ENCODE measurements at regions not wholly inside any gene's neighbourhood (a gene's known extent, or its start where the extent isn't known, plus 50 kb on each side); places are given as distances from the start of the nearest gene placed in this dataset.

DNA sequence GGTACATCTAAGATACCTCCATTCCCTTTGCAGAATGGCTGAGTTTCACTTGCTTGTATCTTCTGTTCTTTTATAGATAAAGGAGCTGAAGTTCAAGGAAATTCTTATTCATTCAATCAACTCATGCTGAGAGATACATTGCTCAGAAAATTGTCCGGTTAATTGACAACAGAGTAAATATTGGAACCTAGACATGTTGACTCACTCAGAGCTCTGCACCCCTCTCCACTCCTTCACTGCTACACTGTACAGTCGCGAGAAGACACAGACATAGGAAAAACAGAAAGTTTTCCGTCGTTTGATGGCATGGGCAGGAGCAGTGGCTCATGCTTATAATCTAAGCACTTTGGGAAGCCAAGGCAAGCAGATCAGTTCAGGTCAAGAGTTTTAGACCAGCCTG is 690.5 kb upstream of the SOX9 start:
- TF ChIP-seq, protein P1, sequence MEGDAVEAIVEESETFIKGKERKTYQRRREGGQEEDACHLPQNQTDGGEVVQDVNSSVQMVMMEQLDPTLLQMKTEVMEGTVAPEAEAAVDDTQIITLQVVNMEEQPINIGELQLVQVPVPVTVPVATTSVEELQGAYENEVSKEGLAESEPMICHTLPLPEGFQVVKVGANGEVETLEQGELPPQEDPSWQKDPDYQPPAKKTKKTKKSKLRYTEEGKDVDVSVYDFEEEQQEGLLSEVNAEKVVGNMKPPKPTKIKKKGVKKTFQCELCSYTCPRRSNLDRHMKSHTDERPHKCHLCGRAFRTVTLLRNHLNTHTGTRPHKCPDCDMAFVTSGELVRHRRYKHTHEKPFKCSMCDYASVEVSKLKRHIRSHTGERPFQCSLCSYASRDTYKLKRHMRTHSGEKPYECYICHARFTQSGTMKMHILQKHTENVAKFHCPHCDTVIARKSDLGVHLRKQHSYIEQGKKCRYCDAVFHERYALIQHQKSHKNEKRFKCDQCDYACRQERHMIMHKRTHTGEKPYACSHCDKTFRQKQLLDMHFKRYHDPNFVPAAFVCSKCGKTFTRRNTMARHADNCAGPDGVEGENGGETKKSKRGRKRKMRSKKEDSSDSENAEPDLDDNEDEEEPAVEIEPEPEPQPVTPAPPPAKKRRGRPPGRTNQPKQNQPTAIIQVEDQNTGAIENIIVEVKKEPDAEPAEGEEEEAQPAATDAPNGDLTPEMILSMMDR (IDR thresholded peaks at IDR 0.05; ENCODE audit: unreplicated experiment) = no peak
- no TSS peak for BruUV-seq (replicated peaks)
- H3K36me3 Mint-ChIP-seq (ENCODE audit: insufficient read depth, unreplicated experiment) = no peaks in the 10 kb centered on the region
- ChIA-PET CTCF (interaction anchor here (0.7 kb wide), 1 partner anchor 689 kb away, joined by 3 read pairs; no protein-coding TSS in a partner anchor), POLR2A (interaction anchor here (0.9 to 1.5 kb wide), 2 partner anchors 18 to 36 kb away, joined by 3 to 4 read pairs; no protein-coding TSS in a partner anchor)
- peaks cover 15% of the 10 kb centered on the region for H3K4me1 Mint-ChIP-seq (ENCODE audit: insufficient read depth, unreplicated experiment)
- no peaks in the 10 kb centered on the region for H3K9me3 Mint-ChIP-seq (ENCODE audit: unreplicated experiment)
- H3K4me3 Mint-ChIP-seq (ENCODE audit: unreplicated experiment) = no peak overlapping the region
- H3K27ac Mint-ChIP-seq (ENCODE audit: low read depth, unreplicated experiment) = no peak overlapping the region
- no peaks in the 10 kb centered on the region for H3K27me3 Mint-ChIP-seq (ENCODE audit: insufficient read depth, unreplicated experiment)
- DNase-seq (ENCODE audit: unreplicated experiment) = no peak
- intact Hi-C loops (cut with micrococcal nuclease) = no loop called here

GRCh38 chr17:71431146-71431545 is 689.7 kb upstream of the SOX9 start:
- intact Hi-C loops (cut with micrococcal nuclease) = no loop called here
- BruUV-seq (replicated peaks) = no TSS peak
- Mint-ChIP-seq H3K9me3 (ENCODE audit: unreplicated experiment) (no peaks in the 10 kb centered on the region), H3K27me3 (ENCODE audit: insufficient read depth, unreplicated experiment) (no peaks in the 10 kb centered on the region), H3K27ac (ENCODE audit: low read depth, unreplicated experiment) (peak overlapping the region; percentile 83), H3K4me3 (ENCODE audit: unreplicated experiment) (no peak overlapping the region), H3K4me1 (ENCODE audit: insufficient read depth, unreplicated experiment) (peaks cover 15% of the 10 kb centered on the region), H3K36me3 (ENCODE audit: insufficient read depth, unreplicated experiment) (no peaks in the 10 kb centered on the region)
- TF ChIP-seq, protein P1 (IDR thresholded peaks at IDR 0.05; ENCODE audit: unreplicated experiment) = no peak
- DNase-seq (ENCODE audit: unreplicated experiment) = no peak
- POLR2A ChIA-PET = interaction anchor here (1.5 kb wide), 1 partner anchor 18 kb away, joined by 3 read pairs; no protein-coding TSS in a partner anchor
- CTCF ChIA-PET = interaction anchor here (0.7 kb wide), 2 partner anchors 29 to 688 kb away, joined by 3 read pairs; no protein-coding TSS in a partner anchor

DNA sequence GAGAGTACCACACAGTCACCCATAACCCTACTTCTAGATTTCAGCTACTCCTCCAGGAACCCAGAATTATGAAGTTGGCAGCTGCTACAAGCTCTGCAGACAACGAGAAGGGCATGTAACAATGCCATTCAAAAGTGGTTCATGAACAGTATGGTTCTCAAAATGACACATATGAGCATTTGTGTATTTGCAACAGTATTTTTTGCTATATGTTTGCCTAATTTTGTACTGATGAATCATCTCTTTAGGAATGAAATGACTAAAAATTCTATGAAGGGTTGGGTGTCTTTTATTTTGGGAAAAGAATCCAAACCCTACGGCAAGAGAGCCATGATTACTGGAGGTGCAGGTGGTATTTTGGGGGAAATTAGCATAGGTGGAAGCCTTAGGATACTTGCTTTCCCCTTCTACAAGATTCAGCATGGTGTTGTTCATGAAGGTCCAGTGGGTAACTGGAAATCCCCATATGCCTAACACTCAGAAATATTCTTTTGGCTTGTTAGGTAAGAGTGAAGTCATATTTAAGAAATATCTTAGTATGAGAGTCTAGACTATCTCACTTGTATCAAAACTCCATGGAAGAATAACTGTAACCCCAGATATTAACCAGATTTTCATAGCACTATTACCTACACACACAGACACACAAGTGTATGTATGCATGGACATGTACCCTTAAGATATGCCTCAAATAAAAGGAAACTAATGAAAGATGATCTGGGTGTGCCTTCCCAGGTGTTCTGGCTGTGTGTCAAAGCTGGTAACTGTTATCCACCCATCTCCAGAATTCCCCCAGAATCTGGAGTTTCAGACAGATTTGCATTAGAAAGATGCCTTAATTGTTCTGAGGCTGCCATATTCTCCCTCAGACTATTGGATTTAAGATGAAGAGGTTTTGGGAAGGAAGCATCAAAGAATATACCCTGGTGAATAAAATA is 688.2 kb upstream of the SOX9 start:
- no peaks in the 10 kb centered on the region for H3K9me3 Mint-ChIP-seq (ENCODE audit: unreplicated experiment)
- H3K4me3 Mint-ChIP-seq (ENCODE audit: unreplicated experiment) = no peak overlapping the region
- intact Hi-C loops (cut with micrococcal nuclease) = no loop called here
- peak overlapping the region; percentile 83 for H3K27ac Mint-ChIP-seq (ENCODE audit: low read depth, unreplicated experiment)
- H3K4me1 Mint-ChIP-seq (ENCODE audit: insufficient read depth, unreplicated experiment) = peaks cover 24% of the 10 kb centered on the region
- CTCF ChIA-PET = interaction anchor here (0.6 to 1.1 kb wide), 2 partner anchors 22 to 544 kb away, joined by 3 read pairs; no protein-coding TSS in a partner anchor
- TF ChIP-seq, protein P1 (IDR thresholded peaks at IDR 0.05; ENCODE audit: unreplicated experiment) = no peak
- no TSS peak for BruUV-seq (replicated peaks)
- H3K27me3 Mint-ChIP-seq (ENCODE audit: insufficient read depth, unreplicated experiment) = no peaks in the 10 kb centered on the region
- H3K36me3 Mint-ChIP-seq (ENCODE audit: insufficient read depth, unreplicated experiment) = no peaks in the 10 kb centered on the region
- POLR2A ChIA-PET = interaction anchor here (0.7 to 0.9 kb wide), 4 partner anchors 8 to 20 kb away, joined by 3 read pairs; no protein-coding TSS in a partner anchor
- DNase-seq (ENCODE audit: unreplicated experiment) = peak; percentile 33

DNA sequence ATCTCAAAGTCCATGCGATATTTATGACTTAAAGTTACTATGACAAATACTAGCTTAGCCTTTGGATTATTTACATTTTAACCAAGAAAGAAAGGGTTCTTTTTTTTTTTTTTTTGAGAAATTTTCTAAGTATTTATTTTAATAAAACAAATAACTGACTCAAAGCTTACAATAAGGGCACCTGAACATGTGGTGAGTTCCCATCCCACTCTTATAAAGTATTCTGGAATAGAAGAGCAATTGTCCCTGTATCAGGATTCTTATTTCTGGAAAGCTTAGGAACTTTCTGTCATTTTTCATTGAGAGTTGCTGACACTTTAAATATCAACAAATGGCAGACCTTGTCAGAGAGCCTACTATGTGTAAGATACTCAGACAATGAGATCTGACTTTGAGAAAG is 686.1 kb upstream of the SOX9 start:
- H3K27me3 Mint-ChIP-seq (ENCODE audit: insufficient read depth, unreplicated experiment) = no peaks in the 10 kb centered on the region
- intact Hi-C loops (cut with micrococcal nuclease) = no loop called here
- H3K9me3 Mint-ChIP-seq (ENCODE audit: unreplicated experiment) = no peaks in the 10 kb centered on the region
- H3K4me3 Mint-ChIP-seq (ENCODE audit: unreplicated experiment) = no peak overlapping the region
- DNase-seq (ENCODE audit: unreplicated experiment) = no peak
- BruUV-seq (replicated peaks) = no TSS peak
- no peak overlapping the region for H3K27ac Mint-ChIP-seq (ENCODE audit: low read depth, unreplicated experiment)
- H3K36me3 Mint-ChIP-seq (ENCODE audit: insufficient read depth, unreplicated experiment) = no peaks in the 10 kb centered on the region
- POLR2A ChIA-PET = interaction anchor here (1.3 to 1.5 kb wide), 2 partner anchors 11 to 32 kb away, joined by 3 to 5 read pairs; no protein-coding TSS in a partner anchor
- TF ChIP-seq, protein P1 (IDR thresholded peaks at IDR 0.05; ENCODE audit: unreplicated experiment) = no peak
- CTCF ChIA-PET = interaction anchor here (0.6 kb wide), 1 partner anchor 157 kb away, joined by 3 read pairs; no protein-coding TSS in a partner anchor
- peaks cover 41% of the 10 kb centered on the region for H3K4me1 Mint-ChIP-seq (ENCODE audit: insufficient read depth, unreplicated experiment)

All from MCF 10A (cell line).